GM18867 (cell line): ENCODE measurements at regions not wholly inside any gene's neighbourhood (a gene's known extent, or its start where the extent isn't known, plus 50 kb on each side); places are given as distances from the start of the nearest gene placed in this dataset.

Source experiments
- ATAC-seq: cut with Tn5 transposase; IDR thresholded peaks from one replicate; pipeline ENCODE4 v1.9.1; 2021; ENCODE audit warnings: mild to moderate bottlenecking, moderate library complexity; ENCODE audit not compliant: unreplicated experiment

DNA sequence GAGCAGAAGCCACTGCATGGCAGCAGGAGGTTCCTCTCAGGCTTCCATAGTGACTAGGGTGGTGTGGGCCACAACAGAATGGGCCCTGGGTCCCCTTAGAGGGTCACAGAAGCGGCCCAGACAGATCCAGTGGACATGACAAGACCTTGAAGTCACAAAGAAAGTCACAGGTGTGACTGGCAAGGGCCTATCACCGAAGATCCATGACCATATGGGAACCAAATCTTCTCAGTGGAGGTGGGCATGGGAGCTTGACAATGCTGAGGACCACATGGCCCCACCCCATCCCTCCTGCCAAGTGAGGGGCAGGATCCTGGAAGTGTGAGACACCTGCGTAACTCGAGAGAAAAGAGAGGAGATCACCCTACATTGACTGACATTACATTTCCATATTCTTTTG is 332.4 kb downstream of the MSX2 start:
- no peak for ATAC-seq

GRCh38 chr5:175054243-175054642 is 329.9 kb downstream of the MSX2 start:
- ATAC-seq = no peak

DNA sequence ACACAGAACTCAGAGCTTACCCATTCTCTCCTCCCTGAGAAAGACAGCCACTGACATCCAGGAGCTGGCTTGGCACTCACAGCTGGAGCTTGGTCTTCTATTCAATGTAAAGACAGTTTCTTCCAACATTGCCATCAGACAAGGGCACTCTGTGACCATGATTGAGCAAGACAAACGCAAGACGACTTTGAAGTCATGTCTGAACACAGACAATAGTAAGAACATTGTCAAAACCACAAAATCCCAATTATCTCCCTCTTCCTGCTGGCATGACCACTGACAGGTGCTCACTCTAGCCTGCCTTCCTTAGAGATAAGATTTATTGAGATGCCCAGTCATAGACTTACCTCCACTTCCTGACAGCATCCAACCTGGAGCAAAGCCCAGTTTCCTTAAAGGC is 328.0 kb downstream of the MSX2 start:
- no peak for ATAC-seq

GRCh38 chr5:175047048-175047447 is 322.7 kb downstream of the MSX2 start:
- no peak for ATAC-seq

DNA sequence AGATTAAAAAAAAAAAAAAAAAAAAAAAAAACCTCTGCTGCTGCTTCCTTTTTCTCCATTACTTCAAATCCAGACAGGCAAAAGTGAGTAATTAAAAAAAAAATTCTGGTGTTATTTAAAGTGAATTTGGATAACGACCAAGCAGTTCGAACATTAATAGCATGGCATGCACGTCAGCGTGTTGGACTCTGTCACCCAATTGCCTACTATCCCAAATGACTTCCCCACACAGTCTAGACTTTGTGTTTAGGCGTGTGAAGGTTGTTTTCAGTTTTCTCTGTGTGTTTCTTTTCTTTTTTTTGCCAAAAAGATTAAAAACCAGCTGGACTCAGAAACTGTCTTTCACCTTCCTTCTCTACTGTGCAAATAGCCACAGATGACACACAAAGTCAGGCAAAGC is 321.4 kb downstream of the MSX2 start:
- ATAC-seq = no peak

GRCh38 chr5:175037820-175038219 is 313.4 kb downstream of the MSX2 start:
- no peak for ATAC-seq

DNA sequence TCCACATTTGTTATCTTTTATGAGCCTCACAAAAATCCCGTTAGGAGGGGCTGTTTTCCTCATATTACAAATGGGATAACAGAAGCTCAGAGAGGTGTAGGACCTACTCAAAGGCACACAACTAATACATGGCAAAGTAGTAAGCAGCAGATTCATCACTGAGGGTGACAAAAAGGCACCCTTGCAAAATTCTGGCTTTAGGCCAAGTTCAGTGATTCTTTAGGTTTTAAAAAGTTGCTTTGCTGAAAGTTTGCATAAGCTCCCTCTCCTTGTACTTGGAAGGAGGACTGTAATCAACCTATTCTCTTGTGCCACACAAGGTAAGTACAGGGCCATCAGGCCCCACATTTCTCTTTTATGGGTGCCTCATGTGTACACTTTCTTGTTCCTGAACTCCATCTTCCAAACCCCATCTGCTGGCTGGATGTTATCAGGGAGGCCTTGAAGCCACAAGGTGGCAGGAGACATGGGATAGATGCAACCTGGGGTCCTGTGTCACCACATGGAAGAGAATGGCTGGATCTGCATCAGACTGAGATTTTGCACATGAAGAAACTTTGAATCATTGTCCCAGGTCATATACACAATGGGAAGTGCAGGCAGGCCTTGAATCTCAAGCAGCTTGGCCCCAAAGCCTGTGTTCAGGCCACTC is 311.6 kb downstream of the MSX2 start:
- ATAC-seq = no peak

- no peak for ATAC-seq
Observed at GRCh38 chr5:175034924-175035323, 310.5 kb downstream of the MSX2 start.

DNA sequence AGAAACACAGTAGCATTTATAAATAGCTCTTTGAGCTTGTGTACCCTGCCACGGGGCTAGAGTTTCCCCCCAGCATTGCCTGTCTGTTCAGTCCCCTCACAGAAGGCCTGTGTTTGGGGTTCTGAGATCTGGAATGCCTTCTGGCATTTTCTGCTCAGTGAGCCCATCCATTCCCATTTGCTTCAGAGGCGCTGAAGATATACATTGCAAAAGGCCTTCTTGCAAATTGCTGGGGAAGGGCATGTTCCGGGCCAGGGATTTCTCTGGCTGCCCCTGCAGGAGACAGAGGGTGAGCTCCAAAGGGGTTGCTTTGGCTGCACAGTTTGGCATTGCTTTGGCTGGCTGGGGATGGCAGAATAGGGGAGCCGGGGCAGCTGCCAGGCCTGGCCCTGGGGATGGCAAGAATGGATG is 308.4 kb downstream of the MSX2 start:
- no peak for ATAC-seq

DNA sequence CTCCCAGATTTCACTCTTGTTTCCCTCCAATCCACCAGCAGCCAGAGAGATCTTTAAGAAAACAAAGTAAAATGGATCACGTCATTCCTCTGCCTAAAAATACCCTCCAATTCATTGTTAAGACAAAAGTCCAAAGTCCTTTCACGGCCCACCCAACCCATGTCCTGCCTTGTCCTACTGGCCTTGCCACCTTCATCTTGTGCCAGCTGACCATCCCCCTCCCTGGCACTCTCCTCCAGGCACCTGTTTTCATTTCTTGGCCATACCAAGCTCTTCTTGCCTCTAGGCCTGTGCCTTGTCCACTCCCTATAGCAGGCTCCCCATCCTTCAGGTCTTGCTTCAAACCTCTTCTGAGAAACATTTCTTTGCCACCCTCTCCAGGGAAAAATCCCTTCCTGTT is 307.6 kb downstream of the MSX2 start:
- ATAC-seq = no peak

DNA sequence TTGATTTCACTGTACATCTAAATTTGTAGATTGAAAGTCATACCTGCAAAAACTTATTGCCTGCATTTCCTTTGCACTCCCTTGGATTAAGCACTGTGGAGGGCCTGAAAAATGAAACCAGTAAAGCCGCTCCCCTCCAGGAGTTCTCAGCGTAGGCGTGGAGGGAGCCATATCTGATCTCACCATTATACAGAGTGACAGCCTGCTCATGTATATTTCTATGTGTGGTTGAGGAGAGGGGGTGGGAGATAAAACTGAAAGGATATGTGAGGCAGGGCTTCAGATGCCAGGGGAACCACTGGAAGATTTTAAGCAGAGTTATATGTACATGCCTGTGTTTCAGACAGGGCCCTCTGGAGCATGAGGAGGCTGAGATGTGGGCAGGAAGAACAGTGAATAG is 303.0 kb downstream of the MSX2 start:
- ATAC-seq = no peak

- ATAC-seq = no peak
Observed at GRCh38 chr5:175025077-175025476, 300.7 kb downstream of the MSX2 start.

DNA sequence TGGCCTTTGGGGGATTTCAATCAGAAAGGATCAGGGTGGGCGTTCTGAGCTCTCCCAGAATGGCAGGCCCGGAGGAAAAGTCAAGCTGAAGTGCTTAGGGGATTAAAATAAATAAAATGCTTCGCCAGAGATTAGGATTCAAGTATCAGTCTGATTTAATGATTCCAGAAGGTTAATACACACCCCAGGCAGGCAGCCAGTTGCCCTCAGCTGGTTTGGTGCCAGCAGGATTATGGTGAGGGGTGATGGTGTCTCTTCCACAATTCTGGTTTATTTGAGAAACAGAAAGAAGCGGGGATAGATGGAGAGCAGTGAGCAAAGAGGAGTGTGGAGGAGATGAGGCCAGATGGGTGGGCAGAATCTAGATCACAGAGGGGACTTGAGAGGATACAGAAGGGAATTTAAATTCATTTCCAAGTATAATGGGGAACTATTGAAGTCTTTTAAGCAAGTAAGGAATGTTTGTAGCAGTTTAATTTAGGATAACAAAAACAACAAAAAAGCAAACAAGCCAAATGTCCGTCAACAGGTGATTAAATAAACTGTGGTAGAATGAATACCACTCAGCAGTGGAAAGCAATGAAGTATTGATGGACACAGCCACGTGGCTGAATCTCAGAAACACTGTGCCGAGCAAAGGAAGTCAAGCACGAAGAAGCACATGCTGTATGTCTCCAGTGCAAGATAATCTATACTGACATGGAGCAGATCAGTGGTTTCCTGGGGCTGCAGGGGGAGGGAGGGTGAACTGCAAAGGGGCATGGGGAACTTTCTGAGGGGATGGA is 297.7 kb downstream of the MSX2 start:
- ATAC-seq = no peak

- no peak for ATAC-seq
Observed at GRCh38 chr5:175021321-175021720, 296.9 kb downstream of the MSX2 start.

GRCh38 chr5:175015028-175015685 is 290.8 kb downstream of the MSX2 start:
- no peak for ATAC-seq

DNA sequence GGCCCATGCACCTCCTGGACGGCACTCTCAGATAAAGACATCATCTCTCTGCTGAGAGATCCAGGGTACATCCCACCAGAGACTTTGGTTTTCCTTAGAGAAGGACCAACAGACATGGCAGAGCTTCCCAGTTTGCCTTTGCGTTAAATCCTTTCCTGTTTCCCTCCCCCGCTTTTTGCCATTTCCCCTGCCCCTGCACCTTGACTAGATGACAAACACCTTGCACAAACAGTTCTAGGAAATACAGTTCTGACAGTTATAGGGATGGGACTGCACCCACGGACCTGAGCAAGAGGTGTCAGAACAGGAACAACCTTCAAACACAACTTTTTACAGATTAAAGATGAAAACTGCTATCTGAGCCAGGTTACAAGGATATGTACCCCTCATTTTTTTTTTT is 288.9 kb downstream of the MSX2 start:
- no peak for ATAC-seq

GRCh38 chr5:175012267-175012666 is 287.9 kb downstream of the MSX2 start:
- ATAC-seq = no peak

GRCh38 chr5:175003531-175003930 is 279.1 kb downstream of the MSX2 start:
- ATAC-seq = no peak

DNA sequence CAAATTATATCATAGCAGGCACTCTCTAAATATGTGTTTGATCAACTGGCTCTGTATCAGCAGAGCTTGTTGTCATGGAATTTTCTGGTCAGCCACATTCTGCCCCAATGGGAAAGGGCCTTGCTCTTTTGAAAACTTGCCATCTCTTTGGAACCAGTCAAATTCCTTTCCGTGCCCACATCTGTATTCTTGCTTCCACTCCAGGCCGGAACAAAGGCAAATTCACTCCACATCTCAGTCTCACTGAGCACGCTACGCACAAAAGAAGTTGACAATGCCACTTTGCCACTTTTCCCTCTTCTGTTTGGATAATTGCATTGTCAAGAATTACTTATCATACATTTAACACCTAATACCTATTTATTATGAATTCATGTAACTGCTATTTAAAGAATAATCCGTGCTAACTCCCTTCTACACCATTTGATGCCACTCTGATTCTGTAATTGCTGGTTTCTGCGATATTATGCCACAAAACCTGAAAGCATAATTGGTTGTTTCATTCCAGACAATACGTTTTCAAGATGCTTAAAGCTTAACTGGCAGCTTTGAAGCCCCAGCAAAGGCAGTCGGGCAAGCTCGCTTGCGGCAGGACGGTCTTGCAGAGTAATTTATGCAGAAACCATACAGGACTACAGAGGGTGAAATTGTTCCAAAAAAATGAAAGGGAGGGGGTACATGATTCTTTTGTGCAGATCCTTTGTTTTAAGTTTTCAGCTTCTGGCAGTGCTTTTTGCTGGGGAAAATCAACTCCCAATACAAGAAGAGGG is 277.7 kb downstream of the MSX2 start:
- ATAC-seq = no peak

- ATAC-seq = no peak
Observed at GRCh38 chr5:175001311-175001710, 276.9 kb downstream of the MSX2 start.

- no peak for ATAC-seq
Observed at GRCh38 chr5:174999581-174999980, 275.2 kb downstream of the MSX2 start.
